ENCODE measurements at regions not wholly inside any gene's neighbourhood (a gene's known extent, or its start where the extent isn't known, plus 50 kb on each side); places are given as distances from the start of the nearest gene placed in this dataset.

- DNase-seq (ENCODE audit: low read depth): no peak
- no peak overlapping the region for H3K4me3 ChIP-seq (ENCODE audit: low read depth, low read length)
- no peak for TF ChIP-seq CTCF (IDR thresholded peaks at IDR 0.05; ENCODE audit: control insufficient read depth, extremely low read depth, insufficient read depth)
These were observed 790.5 kb upstream of the LRRC4C start for GRCh38 chr11:42249956-42250355.

GRCh38 chr11:42251984-42252383, 792.5 kb upstream of the LRRC4C start:
- TF ChIP-seq CTCF (IDR thresholded peaks at IDR 0.05; ENCODE audit: control insufficient read depth, extremely low read depth, insufficient read depth): no peak
- no peak overlapping the region for H3K4me3 ChIP-seq (ENCODE audit: low read depth, low read length)
- no peak for DNase-seq (ENCODE audit: low read depth)

- no peak for DNase-seq (ENCODE audit: low read depth)
- H3K4me3 ChIP-seq (ENCODE audit: low read depth, low read length): no peak overlapping the region
- TF ChIP-seq CTCF (IDR thresholded peaks at IDR 0.05; ENCODE audit: control insufficient read depth, extremely low read depth, insufficient read depth): no peak
These were observed 793.7 kb upstream of the LRRC4C start for GRCh38 chr11:42253156-42253555.

GRCh38 chr11:42255906-42256305, 796.5 kb upstream of the LRRC4C start:
- no peak for DNase-seq (ENCODE audit: low read depth)
- H3K4me3 ChIP-seq (ENCODE audit: low read depth, low read length): no peak overlapping the region
- no peak for TF ChIP-seq CTCF (IDR thresholded peaks at IDR 0.05; ENCODE audit: control insufficient read depth, extremely low read depth, insufficient read depth)

GRCh38 chr11:42257534-42257933, 798.1 kb upstream of the LRRC4C start:
- no peak for DNase-seq (ENCODE audit: low read depth)
- no peak for TF ChIP-seq CTCF (IDR thresholded peaks at IDR 0.05; ENCODE audit: control insufficient read depth, extremely low read depth, insufficient read depth)
- no peak overlapping the region for H3K4me3 ChIP-seq (ENCODE audit: low read depth, low read length)

- TF ChIP-seq CTCF (IDR thresholded peaks at IDR 0.05; ENCODE audit: control insufficient read depth, extremely low read depth, insufficient read depth): no peak
- DNase-seq (ENCODE audit: low read depth): no peak
These were observed 805.6 kb upstream of the LRRC4C start for GRCh38 chr11:42265072-42265471.

GRCh38 chr11:42271306-42271705, 811.9 kb upstream of the LRRC4C start:
- H3K4me3 ChIP-seq (ENCODE audit: low read depth, low read length): no peak overlapping the region
- DNase-seq (ENCODE audit: low read depth): no peak
- no peak for TF ChIP-seq CTCF (IDR thresholded peaks at IDR 0.05; ENCODE audit: control insufficient read depth, extremely low read depth, insufficient read depth)

More at GRCh38 chr11:42265072-42265471, 805.6 kb upstream of the LRRC4C start:
- no peak overlapping the region for H3K4me3 ChIP-seq (ENCODE audit: low read depth, low read length)
